HepG2 (cell line): ENCODE measurements at regions not wholly inside any gene's neighbourhood (a gene's known extent, or its start where the extent isn't known, plus 50 kb on each side); places are given as distances from the start of the nearest gene placed in this dataset.

ENCODE experiments used
- ATAC-seq: fragments of 200-7000 bp; cut with Tn5 transposase; 3 replicates; pipeline ENCODE4 v1.9.1; 2020; ENCODE audit warnings: mild to moderate bottlenecking, moderate library complexity
- BruUV-seq: library from RNA; stranded (reverse); fragments of 400-500 nt; replicated peaks from 2 replicates; lab custom pipeline; 2021; lab: Mats Ljungman, UMichigan
- CTCF ChIA-PET: fragments of 300-600 bp; formaldehyde crosslinking; extraction: SDS; loops from one replicate; lab custom pipeline; 2021; ENCODE audit warnings: low total read pairs, inconsistent platforms, low intra/inter-chr PET ratio; lab: Yijun Ruan, JAX
- POLR2A ChIA-PET: fragments of 350-600 bp; sonication (Branson Sonifier 250); formaldehyde crosslinking; loops from one replicate; lab custom pipeline; 2020; ENCODE audit warnings: antibody characterized with exemption, inconsistent platforms; lab: Yijun Ruan, JAX
- DNase-seq: peaks from one replicate; pipeline ENCODE4 v3.0.0-alpha.2; 2015; ENCODE audit warnings: low spot score
- FAIRE-seq: peaks from 3 replicates; lab custom pipeline; 2011; peaks lifted over from hg19 to GRCh38; lab: Jason Lieb, UNC
- H2AFZ ChIP-seq: one replicate; pipeline ENCODE4 v1.6.1; 2011; ENCODE audit warnings: low read length, inconsistent platforms
- H3K27ac ChIP-seq: fragments of 300-600 bp; 3 replicates; pipeline ENCODE4 v1.8.0; 2011; ENCODE audit warnings: mixed run types, mild to moderate bottlenecking, mixed read lengths, low read length, inconsistent platforms; ENCODE audit not compliant: insufficient read depth; ENCODE audit errors: extremely low read length
- H3K27me3 ChIP-seq, 2 experiments: fragments of 200-600 bp in 1 of 2; 2 replicates in 1 of 2; 3 replicates in 1 of 2; pipeline versions ENCODE4 v1.6.0 to v1.8.0; 2011; ENCODE audit warnings: low read length in 2 of 2, mild to moderate bottlenecking in 2 of 2, moderate library complexity in 2 of 2, inconsistent platforms in 1 of 2; ENCODE audit not compliant: insufficient read depth in 2 of 2, control insufficient read depth in 1 of 2
- H3K36me3 ChIP-seq, 2 experiments: fragments of 200-600 bp in 1 of 2; replicated peaks in 1 of 2; 2 replicates in 1 of 2; 3 replicates in 1 of 2; pipeline versions ENCODE4 v1.5.1 to v1.8.0; 2011; ENCODE audit warnings: low read length in 2 of 2, inconsistent platforms in 1 of 2; ENCODE audit not compliant: insufficient read depth in 2 of 2, control insufficient read depth in 1 of 2
- H3K4me1 ChIP-seq: 2 replicates; pipeline ENCODE4 v1.5.1; 2012; ENCODE audit warnings: low read length, inconsistent platforms; ENCODE audit not compliant: insufficient read depth
- H3K4me2 ChIP-seq: 2 replicates; pipeline ENCODE4 v1.6.0; 2011; ENCODE audit warnings: low read depth, low read length, inconsistent platforms
- H3K4me3 ChIP-seq, 3 experiments: fragments of 200-600 bp in 1 of 3; sonication (generic), shearing (Covaris generic) in 1 of 3; replicated peaks in 1 of 3; 2 replicates each; pipeline ENCODE4 v1.5.1; 2011 to 2016; ENCODE audit warnings: low read length in 3 of 3, inconsistent platforms in 2 of 3, low read depth in 2 of 3, mild to moderate bottlenecking in 2 of 3, control low read depth in 1 of 3, mixed read lengths in 1 of 3; ENCODE audit not compliant: insufficient read depth in 1 of 3
- H3K79me2 ChIP-seq: one replicate; pipeline ENCODE4 v1.6.1; 2011; ENCODE audit warnings: low read length, inconsistent platforms; ENCODE audit not compliant: insufficient read depth
- H3K9ac ChIP-seq: 2 replicates; pipeline ENCODE4 v1.6.0; 2011; ENCODE audit warnings: mild to moderate bottlenecking, low read depth, low read length, inconsistent platforms; ENCODE audit not compliant: insufficient read depth
- H3K9me3 ChIP-seq: 2 replicates; pipeline ENCODE4 v1.5.1; 2012; ENCODE audit warnings: mild to moderate bottlenecking, low read length
- H4K20me1 ChIP-seq: 2 replicates; pipeline ENCODE4 v1.6.0; 2011; ENCODE audit warnings: inconsistent platforms, mild to moderate bottlenecking, low read length, moderate library complexity; ENCODE audit not compliant: insufficient read depth
- CENPT ChIP-seq: sonication (generic); formaldehyde crosslinking; IDR thresholded peaks from 2 replicates; pipeline ENCODE4 v1.8.0; 2022; ENCODE audit warnings: low read depth, mild to moderate bottlenecking, moderate library complexity, missing genetic modification reagents
- GATAD2A ChIP-seq: IDR thresholded peaks from 2 replicates; pipeline ENCODE4 v1.6.1; 2016
- HNF4A ChIP-seq: sonication (generic); formaldehyde crosslinking; IDR thresholded peaks from 2 replicates; pipeline ENCODE4 v1.4.0; 2020; ENCODE audit warnings: missing genetic modification reagents
- HNF4G ChIP-seq, 2 experiments: sonication (generic) in 1 of 2; formaldehyde crosslinking in 1 of 2; IDR thresholded peaks; 2 replicates each; pipeline versions ENCODE4 v1.4.0 to v1.6.1; 2011 to 2020; ENCODE audit warnings: borderline replicate concordance in 2 of 2, low read depth in 2 of 2, mild to moderate bottlenecking in 2 of 2, low read length in 1 of 2, missing genetic modification reagents in 1 of 2, moderate library complexity in 1 of 2
- MED1 ChIP-seq: sonication (generic); formaldehyde crosslinking; IDR thresholded peaks from 2 replicates; pipeline ENCODE4 v1.4.0; 2020; ENCODE audit warnings: missing genetic modification reagents
- PAF1 ChIP-seq: IDR thresholded peaks from 2 replicates; pipeline ENCODE4 v1.6.1; 2016; ENCODE audit warnings: missing genetic modification reagents, missing compliant biosample characterization
- PAXIP1 ChIP-seq: sonication (generic); formaldehyde crosslinking; conservative IDR thresholded peaks from 2 replicates; pipeline ENCODE4 v1.4.0; 2020; ENCODE audit warnings: mild to moderate bottlenecking, missing genetic modification reagents, moderate library complexity
- PHF21A ChIP-seq: sonication (generic); formaldehyde crosslinking; IDR thresholded peaks from 2 replicates; pipeline ENCODE4 v1.5.0; 2020; ENCODE audit warnings: mild to moderate bottlenecking, missing genetic modification reagents
- POLR2G ChIP-seq: fragments of 200-400 bp; formaldehyde crosslinking; IDR thresholded peaks from 2 replicates; pipeline ENCODE4 v1.6.1; 2018; ENCODE audit warnings: mild to moderate bottlenecking, low read depth, low read length, moderate library complexity
- RBAK ChIP-seq: sonication (generic); formaldehyde crosslinking; IDR thresholded peaks from 2 replicates; pipeline ENCODE4 v1.5.1; 2020; ENCODE audit warnings: mild to moderate bottlenecking, missing genetic modification reagents
- STAG1 ChIP-seq: sonication (generic); formaldehyde crosslinking; IDR thresholded peaks from 2 replicates; pipeline ENCODE4 v1.4.0; 2020; ENCODE audit warnings: missing genetic modification reagents
- TEAD3 ChIP-seq: optimal IDR thresholded peaks from 2 replicates; pipeline ENCODE3; 2016; ENCODE audit warnings: borderline replicate concordance
- ZMYM4 ChIP-seq: sonication (generic); formaldehyde crosslinking; IDR thresholded peaks from 2 replicates; pipeline ENCODE4 v1.8.1; 2023; ENCODE audit warnings: mild to moderate bottlenecking, missing genetic modification reagents
- ZNF124 ChIP-seq: sonication (generic); formaldehyde crosslinking; IDR thresholded peaks from 2 replicates; pipeline ENCODE4 v1.4.0; 2020; ENCODE audit warnings: missing genetic modification reagents
- ZNF264 ChIP-seq: sonication (generic); formaldehyde crosslinking; IDR thresholded peaks from 2 replicates; pipeline ENCODE4 v1.4.0; 2020; ENCODE audit warnings: missing genetic modification reagents
- ZNF296 ChIP-seq: sonication (generic); formaldehyde crosslinking; conservative IDR thresholded peaks from 2 replicates; pipeline ENCODE4 v1.5.0; 2020; ENCODE audit warnings: mild to moderate bottlenecking, missing genetic modification reagents
- ZNF441 ChIP-seq: sonication (generic); formaldehyde crosslinking; IDR thresholded peaks from 2 replicates; pipeline ENCODE4 v1.7.0; 2021; ENCODE audit warnings: missing genetic modification reagents, borderline replicate concordance
- ZNF503 ChIP-seq: sonication (generic); formaldehyde crosslinking; IDR thresholded peaks from 2 replicates; pipeline ENCODE4 v1.4.0; 2020; ENCODE audit warnings: missing genetic modification reagents
- ZNF580 ChIP-seq: IDR thresholded peaks from 2 replicates; pipeline ENCODE4 v1.6.1; 2016; ENCODE audit warnings: low read depth, borderline replicate concordance
- ZNF644 ChIP-seq: IDR thresholded peaks from 2 replicates; pipeline ENCODE4 v1.6.1; 2016; ENCODE audit warnings: low read depth
- ZNF674 ChIP-seq: sonication (generic); formaldehyde crosslinking; IDR thresholded peaks from 2 replicates; pipeline ENCODE4 v1.5.0; 2020; ENCODE audit warnings: low read depth, mild to moderate bottlenecking, missing genetic modification reagents
- WGBS: methylation state at CpG from one replicate; pipeline ENCODE4 v1.1.6; 2017; ENCODE audit warnings: low lambda C conversion rate; 5-methylcytosine and 5-hydroxymethylcytosine counted together
- in situ Hi-C: cut with HindIII; loops from 2 replicates; pipeline ENCODE4 v1.10.0; 2017; ENCODE audit warnings: low pct_unique_long_range_greater_than_20kb; ENCODE audit not compliant: extremely low pct_ligation_motif_present
- intact Hi-C: fragments of 100-400 bp; cut with micrococcal nuclease; formaldehyde crosslinking; loops from one replicate; pipeline ENCODE4 v1.10.0; 2022; ENCODE audit not compliant: unreplicated experiment

- POLR2A ChIA-PET: interaction anchor here (2.5 kb wide), 1 partner anchor 10 kb away, joined by 11 read pairs; no protein-coding TSS in a partner anchor
- Histone ChIP-seq H3K27me3 (no peaks in the 10 kb centered on the region), H3K9me3 (no peaks in the 10 kb centered on the region), H3K4me2 (peak overlapping the region; percentile 48), H3K4me1 (peaks cover 91% of the 10 kb centered on the region), H3K9ac (peak overlapping the region; percentile 11), H3K36me3 (no peaks in the 10 kb centered on the region), H4K20me1 (no peaks in the 10 kb centered on the region), H3K27ac (peak overlapping the region; percentile 79), H2AFZ (peak overlapping the region; percentile 91), H3K4me3 (peak overlapping the region in 1 of 3 experiments; percentile 37; a peak in 1 of 6 replicates), H3K79me2 (no peaks in the 10 kb centered on the region)
- FAIRE-seq (no peak), ATAC-seq (no peak), DNase-seq (peak; percentile 33)
- CTCF ChIA-PET: no interaction called here
- 30% methylated on average over 3 of the region's 3 CpGs for WGBS
- BruUV-seq: no TSS peak
- intact Hi-C loops (loop anchor here (10.0 kb wide), 1 partner anchor 59 kb away; no protein-coding TSS in a partner anchor), in situ Hi-C loops (no loop called here)
- TF ChIP-seq POLR2G (0 out of 2 replicates have a peak, but pooled peaks have one; percentile 42), ZMYM4 (CRISPR knock-in tag) (0 out of 2 replicates have a peak, but pooled peaks have one; percentile 52), TEAD3 (peak; percentile 28), CENPT (CRISPR knock-in tag) (no peak), STAG1 (CRISPR knock-in tag) (0 out of 2 replicates have a peak, but pooled peaks have one; percentile 14), ZNF644 (CRISPR knock-in tag) (0 out of 2 replicates have a peak, but pooled peaks have one; percentile 26), HNF4A (CRISPR knock-in tag) (peak; percentile 77), ZNF264 (CRISPR knock-in tag) (0 out of 2 replicates have a peak, but pooled peaks have one; percentile 27), ZNF441 (CRISPR knock-in tag) (peak; percentile 53; the same call in 1 of the 2 replicates), HNF4G (IDR thresholded peaks at IDR 0.05; ENCODE audit: borderline replicate concordance, low read depth, low read length) (peak; percentile 54; the same call in 1 of the 2 replicates), HNF4G (CRISPR knock-in tag; IDR thresholded peaks at IDR 0.05; ENCODE audit: borderline replicate concordance, low read depth) (no peak), PAXIP1 (peak; percentile 43; the same call in 1 of the 2 replicates), ZNF296 (CRISPR knock-in tag) (no peak), ZNF674 (no peak), ZNF503 (CRISPR knock-in tag) (0 out of 2 replicates have a peak, but pooled peaks have one; percentile 7), ZNF124 (CRISPR knock-in tag) (peak; percentile 42; the same call in 1 of the 2 replicates), GATAD2A (CRISPR knock-in tag) (0 out of 2 replicates have a peak, but pooled peaks have one; percentile 16), ZNF580 (CRISPR knock-in tag) (peak; percentile 34; the same call in 1 of the 2 replicates), MED1 (CRISPR knock-in tag) (peak; percentile 61; the same call in 1 of the 2 replicates), PAF1 (CRISPR knock-in tag) (no peak), RBAK (CRISPR knock-in tag) (no peak), PHF21A (CRISPR knock-in tag) (0 out of 2 replicates have a peak, but pooled peaks have one; percentile 42)
These were observed 195.9 kb downstream of the HS3ST3A1 start for GRCh38 chr17:13405807-13406206.
